H1 (cell line): ENCODE measurements at regions not wholly inside any gene's neighbourhood (a gene's known extent, or its start where the extent isn't known, plus 50 kb on each side); places are given as distances from the start of the nearest gene placed in this dataset.

Experiments
- EP300 ChIP-seq, 2 experiments: IDR thresholded peaks; 1 replicate in 1 of 2; 2 replicates in 1 of 2; pipeline ENCODE4 v1.6.1; 2011 to 2012; ENCODE audit warnings: low read depth in 2 of 2, low read length in 2 of 2, mild to moderate bottlenecking in 2 of 2, borderline replicate concordance in 1 of 2, inconsistent platforms in 1 of 2, moderate library complexity in 1 of 2

DNA sequence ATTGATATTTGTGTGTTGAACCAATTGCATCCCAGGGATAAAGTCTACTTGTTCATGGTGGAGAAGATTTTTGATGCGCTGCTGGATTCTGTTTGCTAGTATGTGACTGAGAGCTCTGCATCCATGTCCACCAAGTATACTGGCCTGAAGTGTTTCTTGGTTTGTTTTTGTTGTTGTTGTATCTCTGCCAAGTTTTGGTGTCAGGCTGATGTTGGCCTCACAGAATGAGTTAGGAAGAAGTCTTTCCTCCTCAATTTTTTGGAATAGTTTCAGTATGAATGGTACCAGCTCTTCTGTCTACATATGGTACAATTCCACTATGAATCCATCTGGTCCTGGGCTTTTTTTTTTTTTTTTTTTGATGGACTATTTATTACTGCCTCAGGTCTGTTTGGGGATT, 50.9 kb upstream of the OSTN start (continued):
- TF ChIP-seq EP300 (IDR thresholded peaks at IDR 0.05; ENCODE audit: borderline replicate concordance in 1 of 2, low read depth in 2 of 2, low read length in 2 of 2), result no peak
- TF ChIP-seq, all 59 proteins: peak for 0
